ENCODE measurements at regions not wholly inside any gene's neighbourhood (a gene's known extent, or its start where the extent isn't known, plus 50 kb on each side); places are given as distances from the start of the nearest gene placed in this dataset.

GRCh38 chr10:6640433-6641040 is 60.5 kb upstream of the PRKCQ start:
- no peak for DNase-seq (ENCODE audit: low read depth)

- no peak for DNase-seq (ENCODE audit: low read depth)
These were observed 57.0 kb upstream of the PRKCQ start for GRCh38 chr10:6637053-6637452.

- DNase-seq (ENCODE audit: low read depth) = no peak
These were observed 55.7 kb upstream of the PRKCQ start for GRCh38 chr10:6635784-6636183.
